HCEC 1CT (cell line): ENCODE measurements at regions not wholly inside any gene's neighbourhood (a gene's known extent, or its start where the extent isn't known, plus 50 kb on each side); places are given as distances from the start of the nearest gene placed in this dataset.
"Not testable (repeated sequence)": the region's sequence is repeated elsewhere in the genome, so short reads cannot be mapped to it uniquely, and the experiment has no call there.

Experiments
- DNase-seq: peaks from one replicate; pipeline ENCODE4 v3.0.0-alpha.2; 2017

DNA sequence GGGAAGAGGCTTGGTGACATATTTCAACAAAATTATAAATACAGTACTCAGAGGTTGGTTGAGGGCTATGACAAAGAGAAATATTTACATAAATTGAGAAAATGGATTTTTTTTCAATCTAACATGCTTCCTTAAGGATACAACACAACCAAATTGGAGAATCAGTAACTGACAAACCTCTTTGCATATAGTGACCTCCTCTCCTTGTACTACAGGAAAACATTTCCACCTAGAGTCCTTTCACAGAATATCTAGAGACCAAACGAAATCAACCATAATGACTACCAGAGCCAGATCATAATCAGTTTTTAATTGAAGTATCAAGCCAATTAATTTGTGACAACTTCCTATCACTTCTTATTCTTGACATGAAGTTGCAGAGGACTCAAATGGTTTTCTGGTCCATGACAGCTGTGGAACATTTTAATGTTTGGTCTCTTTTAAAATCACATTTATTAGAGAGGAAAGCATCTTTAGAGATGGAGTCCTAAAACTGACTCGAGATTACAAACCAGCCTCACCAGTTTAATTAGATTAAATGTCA, 1636.5 kb upstream of the C9orf72 start:
- DNase-seq, result no peak

DNA sequence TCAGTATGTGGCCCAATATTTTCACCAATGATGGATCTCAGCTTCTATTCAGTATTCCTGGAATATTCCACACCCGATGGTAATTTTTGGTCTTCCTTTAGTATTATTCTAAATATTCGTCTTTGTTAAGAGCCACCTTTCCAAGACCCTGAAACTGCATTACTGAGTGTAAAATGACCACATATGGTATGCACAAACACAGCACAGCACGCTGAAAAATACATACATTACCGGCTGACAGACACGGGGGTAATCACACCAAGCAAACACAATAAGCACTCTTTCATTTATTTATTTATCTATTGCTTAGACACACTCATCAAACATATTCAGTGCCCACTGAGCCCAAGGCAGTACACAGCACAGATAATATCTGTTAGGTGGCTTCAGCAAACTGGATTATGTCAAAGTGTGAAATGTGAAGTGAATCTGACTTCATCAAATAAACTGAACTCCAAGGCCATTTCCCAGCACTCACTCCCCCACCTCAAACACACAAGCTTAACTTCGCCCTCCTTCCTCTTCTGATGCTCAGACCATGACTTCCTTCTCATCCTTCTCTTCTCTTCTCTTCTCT, 1637.8 kb upstream of the C9orf72 start:
- no peak for DNase-seq

GRCh38 chr9:29211580-29212396, 1638.5 kb upstream of the C9orf72 start:
- DNase-seq, result no peak

GRCh38 chr9:29212397-29213387, 1639.4 kb upstream of the C9orf72 start:
- no peak for DNase-seq

GRCh38 chr9:29213417-29214153, 1640.3 kb upstream of the C9orf72 start, which contains the start of gene LINGO2:
LINGO2 (minus strand) TSS chr9:29213601.
- DNase-seq, result no peak

GRCh38 chr9:29214154-29214689, 1640.9 kb upstream of the C9orf72 start:
- DNase-seq, result no peak

GRCh38 chr9:29214690-29215253, 1641.5 kb upstream of the C9orf72 start:
- DNase-seq, result no peak

DNA sequence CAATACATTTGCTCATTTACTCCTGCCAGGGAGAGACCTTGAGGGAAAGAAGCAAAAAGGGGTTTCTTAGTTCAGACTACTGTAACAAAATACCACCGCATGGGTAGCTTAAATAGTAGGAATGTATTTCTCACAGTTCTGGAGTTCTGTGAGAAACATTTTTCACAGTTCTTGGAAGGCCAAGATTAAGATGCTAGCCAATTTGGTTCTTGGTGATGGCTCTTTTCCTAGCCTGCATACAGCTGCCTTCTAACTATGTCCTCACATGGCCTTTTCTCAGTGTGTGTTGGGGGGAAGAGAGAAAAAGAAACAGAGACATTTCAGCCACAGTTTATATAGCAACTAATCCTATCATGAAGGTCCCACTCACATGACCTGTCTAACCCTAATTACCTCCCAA, 1644.7 kb upstream of the C9orf72 start:
- no peak for DNase-seq

DNA sequence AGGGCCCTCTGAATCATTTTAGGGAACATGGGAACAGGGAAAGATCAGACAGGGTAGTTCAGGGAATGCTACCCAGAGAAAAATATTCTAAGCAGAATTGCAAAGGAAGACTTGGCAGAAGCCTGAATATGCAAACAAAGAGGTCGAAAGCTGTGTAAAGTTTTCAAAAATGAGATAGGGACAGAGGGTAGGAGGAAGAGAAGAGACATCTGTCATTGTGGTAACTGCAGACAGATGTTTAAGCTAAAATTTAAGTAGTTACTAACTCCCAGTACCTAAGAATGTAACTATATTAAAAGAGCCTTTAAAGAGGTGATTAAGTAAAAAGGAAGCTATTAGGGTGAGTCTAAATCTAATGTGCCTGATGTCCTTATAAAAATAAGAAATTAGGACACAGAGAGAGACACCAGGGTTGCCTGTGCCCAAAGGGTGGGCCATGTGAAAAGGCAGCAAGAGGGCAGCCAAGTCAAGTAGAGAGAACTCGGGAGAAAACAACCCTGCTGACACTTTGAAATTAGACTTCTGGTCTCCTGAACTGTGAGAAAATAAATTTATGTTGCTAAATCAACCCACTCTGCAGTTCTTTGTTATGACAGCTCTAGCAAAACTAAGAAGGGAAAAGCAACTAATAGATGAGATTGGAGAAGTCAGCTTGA, 1647.4 kb upstream of the C9orf72 start:
- DNase-seq, result no peak

DNA sequence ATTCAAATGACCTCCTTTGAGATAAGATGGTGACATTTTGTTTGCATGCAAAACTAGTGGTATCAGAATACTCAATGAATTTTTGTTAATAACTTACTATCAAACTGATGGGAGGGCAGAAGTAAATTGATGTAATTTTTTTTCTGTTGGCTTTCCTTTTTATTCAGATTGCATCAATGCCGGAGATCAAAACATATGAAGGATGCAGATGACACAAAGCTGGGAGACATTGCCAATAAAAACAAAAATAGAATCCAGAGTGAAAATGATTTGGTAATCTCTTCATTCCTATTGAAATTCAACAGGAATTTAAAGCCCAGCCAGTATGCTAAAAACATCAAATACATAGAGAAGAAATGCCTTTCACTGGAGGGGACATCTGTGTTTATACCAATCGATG, 1655.3 kb upstream of the C9orf72 start:
- no peak for DNase-seq

DNA sequence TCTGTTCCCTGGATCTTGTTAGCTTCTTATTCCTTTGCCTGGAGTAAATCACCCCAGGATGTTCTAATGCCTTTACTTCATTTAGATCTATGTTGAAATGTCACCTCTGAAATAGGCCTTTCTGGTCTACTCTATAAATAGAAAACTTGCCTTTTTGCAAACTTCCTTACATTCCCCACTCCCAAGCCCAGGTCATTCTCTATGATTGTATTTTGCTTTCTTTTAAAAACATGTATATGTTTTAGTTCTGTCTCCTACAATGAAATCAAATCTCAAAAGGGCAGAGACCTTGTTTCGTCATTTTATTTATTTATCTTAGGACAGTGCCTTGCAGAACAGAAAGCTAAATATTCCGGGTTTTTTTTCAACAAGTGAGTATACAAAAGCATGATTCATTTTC, 1657.7 kb upstream of the C9orf72 start:
- DNase-seq, result no peak

- DNase-seq, result no peak
These were observed 1659.9 kb upstream of the C9orf72 start for GRCh38 chr9:29233193-29233592.

DNA sequence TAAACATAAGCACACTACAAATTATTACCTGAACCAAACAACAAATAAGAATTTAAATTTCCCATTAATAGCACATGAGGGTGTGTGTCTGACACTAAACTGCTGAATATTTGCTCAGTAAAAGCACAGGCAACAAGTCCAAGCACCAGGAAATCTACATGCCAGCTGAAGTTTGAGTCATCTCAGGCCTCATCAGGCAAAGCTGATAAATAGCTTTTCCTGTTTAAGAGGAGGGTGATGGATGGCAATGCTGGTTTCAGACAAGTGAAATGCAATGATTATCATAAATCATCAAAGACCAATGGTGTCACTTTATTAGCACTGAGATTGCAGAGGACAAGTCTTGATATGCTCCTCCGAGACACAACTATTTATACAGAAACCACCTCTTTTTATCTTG, 1668.0 kb upstream of the C9orf72 start:
- DNase-seq, result no peak

- DNase-seq, result no peak
These were observed 1672.1 kb upstream of the C9orf72 start for GRCh38 chr9:29245351-29245750.

- not testable (repeated sequence) for DNase-seq
These were observed 1697.1 kb upstream of the C9orf72 start for GRCh38 chr9:29270400-29270799.

DNA sequence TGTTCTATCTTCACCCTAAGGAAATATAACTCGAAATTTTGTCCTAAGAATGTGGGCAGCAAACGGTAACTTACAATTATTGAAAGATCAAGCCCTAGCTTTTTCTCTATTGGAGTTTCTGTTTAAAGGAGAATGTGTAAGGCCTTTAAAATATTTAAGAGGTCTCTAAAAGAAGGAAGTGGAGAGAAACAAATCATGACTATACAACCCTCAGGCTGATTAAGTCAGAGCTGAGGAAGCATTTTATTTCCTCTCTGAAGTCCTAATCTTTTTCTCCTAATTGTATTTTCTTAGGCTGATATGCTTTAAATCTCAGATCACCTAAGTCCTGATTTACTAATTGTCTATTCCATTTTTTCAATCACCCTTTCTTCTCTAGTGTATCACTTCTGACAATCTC, 1708.8 kb upstream of the C9orf72 start:
- no peak for DNase-seq

GRCh38 chr9:29285818-29286217, 1712.5 kb upstream of the C9orf72 start:
- DNase-seq, result peak; percentile 3

- no peak for DNase-seq
These were observed 1716.1 kb upstream of the C9orf72 start for GRCh38 chr9:29289365-29289764.

DNA sequence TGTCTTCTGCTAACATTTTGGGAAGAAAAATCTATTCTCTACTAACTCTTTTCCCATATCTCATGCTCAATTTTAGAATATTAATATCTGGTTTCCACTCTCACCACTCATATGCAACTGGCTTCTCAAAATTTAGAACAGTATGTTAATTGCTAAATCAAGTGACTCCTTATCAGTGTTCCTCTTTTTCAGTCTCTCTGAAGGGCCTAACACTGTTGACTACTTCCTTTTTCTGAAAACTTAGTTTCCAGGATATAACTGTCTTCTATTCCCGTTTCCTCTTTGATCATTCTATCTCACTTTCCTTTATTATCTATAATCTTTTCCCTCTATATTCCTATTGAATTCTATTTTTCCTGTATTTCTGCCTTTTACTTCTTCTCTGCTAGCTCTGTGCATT, 1717.2 kb upstream of the C9orf72 start:
- DNase-seq, result no peak

GRCh38 chr9:29297592-29297991, 1724.3 kb upstream of the C9orf72 start:
- no peak for DNase-seq

DNA sequence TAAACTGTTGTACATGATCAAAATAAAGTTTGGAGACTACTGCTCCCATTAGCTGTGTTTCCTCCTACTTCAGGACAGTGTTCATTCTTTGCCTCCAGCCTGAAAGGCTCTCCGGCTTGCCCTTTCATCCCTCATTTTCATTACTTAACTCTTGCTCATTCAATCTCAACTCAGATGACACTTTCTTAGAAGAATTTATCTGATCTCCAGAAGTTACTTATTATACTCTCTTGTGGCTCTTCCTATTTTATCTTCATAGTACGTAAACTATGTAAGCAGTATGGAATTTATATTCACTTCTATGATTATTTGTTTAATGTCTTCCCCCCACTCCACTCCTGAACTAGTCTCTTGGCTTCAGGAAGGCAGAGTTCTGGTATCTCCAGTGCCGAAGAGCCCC, 1737.9 kb upstream of the C9orf72 start:
- peak; percentile 32 for DNase-seq
